Effector memory CD4-positive, alpha-beta T cell (primary cell): ENCODE measurements at regions not wholly inside any gene's neighbourhood (a gene's known extent, or its start where the extent isn't known, plus 50 kb on each side); places are given as distances from the start of the nearest gene placed in this dataset.
"Not testable (repeated sequence)": the region's sequence is repeated elsewhere in the genome, so short reads cannot be mapped to it uniquely, and the experiment has no call there.

Source experiments
- DNase-seq, 3 donors: peaks; one replicate each; pipeline ENCODE4 v3.0.0-alpha.2; 2020
- H3K27ac ChIP-seq: 2 replicates; pipeline ENCODE4 v1.7.0; 2013; ENCODE audit warnings: mild to moderate bottlenecking, low read length, moderate library complexity; ENCODE audit not compliant: insufficient read depth, poor library complexity, severe bottlenecking
- H3K27me3 ChIP-seq: replicated peaks from 2 replicates; pipeline ENCODE4 v1.7.0; 2013; ENCODE audit warnings: mild to moderate bottlenecking, low read length; ENCODE audit not compliant: insufficient read depth, control insufficient read depth, poor library complexity, severe bottlenecking
- H3K36me3 ChIP-seq: 2 replicates; pipeline ENCODE4 v1.7.0; 2013; ENCODE audit warnings: mild to moderate bottlenecking, low read length, moderate library complexity; ENCODE audit not compliant: control insufficient read depth, insufficient read depth
- H3K4me1 ChIP-seq: 2 replicates; pipeline ENCODE4 v1.7.0; 2013; ENCODE audit warnings: low read length, mild to moderate bottlenecking; ENCODE audit not compliant: control insufficient read depth, insufficient read depth, poor library complexity, severe bottlenecking
- H3K4me3 ChIP-seq: 2 replicates; pipeline ENCODE4 v1.7.0; 2013; ENCODE audit warnings: low read length, low read depth, mild to moderate bottlenecking; ENCODE audit not compliant: insufficient read depth, poor library complexity, severe bottlenecking
- H3K9me3 ChIP-seq: 2 replicates; pipeline ENCODE4 v1.7.0; 2013; ENCODE audit warnings: mild to moderate bottlenecking, low read length, moderate library complexity; ENCODE audit not compliant: control insufficient read depth

DNA sequence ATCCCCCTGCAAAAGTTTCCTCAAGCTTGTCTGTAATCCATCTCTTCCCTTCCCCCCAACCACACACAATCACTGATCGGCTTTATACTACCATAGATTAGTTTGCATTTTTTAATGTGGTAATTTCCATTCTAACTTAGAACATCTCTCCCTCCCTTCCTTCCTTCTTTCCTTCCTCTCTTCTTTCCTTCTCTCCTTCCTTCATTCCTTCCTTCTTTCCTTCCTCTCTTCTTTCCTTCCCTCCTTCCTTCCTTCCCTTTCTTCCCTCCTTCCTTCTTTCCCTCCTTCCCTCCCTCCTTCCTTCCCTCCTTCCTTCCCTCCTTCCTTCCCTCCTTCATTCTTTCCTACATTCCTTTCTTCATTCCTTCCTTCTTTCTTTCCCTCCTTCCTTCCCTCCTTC is 166.2 kb upstream of the MSX2 start:
- no peak overlapping the region for H3K27ac ChIP-seq
- no peaks in the 10 kb centered on the region for H3K4me1 ChIP-seq
- no peak for DNase-seq
- no peaks in the 10 kb centered on the region for H3K9me3 ChIP-seq
- H3K36me3 ChIP-seq, result no peaks in the 10 kb centered on the region
- no peaks in the 10 kb centered on the region for H3K27me3 ChIP-seq
- H3K4me3 ChIP-seq, result no peak overlapping the region

DNA sequence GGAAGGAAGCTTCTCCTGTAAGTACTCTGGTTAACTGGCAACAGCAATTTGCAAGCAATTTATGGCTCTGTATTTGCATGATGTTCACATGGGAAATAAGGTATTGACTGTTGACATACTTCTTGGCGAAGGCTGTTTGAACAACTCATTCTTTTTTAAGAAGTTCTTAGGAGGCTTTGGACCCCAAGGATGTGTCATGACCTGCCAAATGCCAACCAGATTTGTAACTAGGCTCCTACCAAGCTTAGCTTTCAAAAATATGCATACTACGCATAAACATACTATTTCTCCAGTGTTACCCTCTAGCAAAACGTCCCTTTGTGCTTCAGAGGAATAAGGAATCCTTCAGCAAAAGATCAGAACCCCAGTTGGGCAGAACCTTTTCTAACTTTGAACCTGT is 165.2 kb upstream of the MSX2 start:
- no peaks in the 10 kb centered on the region for H3K36me3 ChIP-seq
- no peaks in the 10 kb centered on the region for H3K27me3 ChIP-seq
- no peak overlapping the region for H3K4me3 ChIP-seq
- H3K4me1 ChIP-seq, result no peaks in the 10 kb centered on the region
- no peaks in the 10 kb centered on the region for H3K9me3 ChIP-seq
- no peak for DNase-seq
- no peak overlapping the region for H3K27ac ChIP-seq

GRCh38 chr5:174559566-174560090 is 164.8 kb upstream of the MSX2 start:
- Histone ChIP-seq H3K27ac (no peak overlapping the region), H3K4me1 (no peaks in the 10 kb centered on the region), H3K36me3 (no peaks in the 10 kb centered on the region), H3K27me3 (no peaks in the 10 kb centered on the region), H3K9me3 (no peaks in the 10 kb centered on the region), H3K4me3 (no peak overlapping the region)
- DNase-seq, result no peak

DNA sequence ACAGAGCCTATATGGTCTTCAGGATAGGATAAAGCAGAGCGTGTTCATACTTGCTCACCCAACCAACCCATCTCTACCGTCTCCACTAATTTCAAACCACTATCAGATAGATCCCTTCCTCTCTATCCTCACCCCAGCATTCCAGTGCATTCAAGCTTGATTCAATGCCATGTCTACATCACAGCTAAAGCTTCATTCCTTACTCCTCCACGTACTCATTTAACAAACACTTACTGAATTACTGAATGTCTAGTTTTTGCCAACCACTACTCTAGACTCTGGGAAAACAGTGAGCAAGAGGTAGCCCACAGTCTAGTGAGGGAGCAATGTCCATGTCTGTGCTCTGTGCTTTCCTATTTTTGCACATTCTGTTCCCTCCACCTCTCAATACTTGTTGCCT is 163.5 kb upstream of the MSX2 start:
- Histone ChIP-seq H3K9me3 (no peaks in the 10 kb centered on the region), H3K4me3 (no peak overlapping the region), H3K4me1 (no peaks in the 10 kb centered on the region), H3K36me3 (no peaks in the 10 kb centered on the region), H3K27ac (no peak overlapping the region), H3K27me3 (no peaks in the 10 kb centered on the region)
- no peak for DNase-seq

DNA sequence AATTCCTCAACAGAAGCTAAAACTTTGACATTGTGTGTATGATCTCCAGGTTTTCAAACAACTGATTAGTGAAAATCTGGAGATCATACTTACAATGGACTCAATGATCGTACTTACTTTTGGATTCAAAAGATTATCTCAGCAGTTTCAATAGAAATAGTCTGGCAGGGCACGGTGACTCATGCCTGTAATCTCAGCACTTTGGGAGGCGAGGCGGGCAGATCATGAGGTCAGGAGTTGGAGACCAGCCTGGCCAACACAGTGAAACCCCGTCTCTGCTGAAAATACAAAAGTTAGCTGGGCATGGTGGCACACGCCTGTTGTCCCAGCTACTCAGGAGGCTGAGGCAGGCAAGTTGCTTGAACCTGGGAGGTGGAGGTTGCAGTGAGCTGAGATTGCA is 161.3 kb upstream of the MSX2 start:
- not testable (repeated sequence) for H3K27me3 ChIP-seq, H3K36me3 ChIP-seq, DNase-seq, H3K4me3 ChIP-seq, H3K27ac ChIP-seq, H3K4me1 ChIP-seq, H3K9me3 ChIP-seq

DNA sequence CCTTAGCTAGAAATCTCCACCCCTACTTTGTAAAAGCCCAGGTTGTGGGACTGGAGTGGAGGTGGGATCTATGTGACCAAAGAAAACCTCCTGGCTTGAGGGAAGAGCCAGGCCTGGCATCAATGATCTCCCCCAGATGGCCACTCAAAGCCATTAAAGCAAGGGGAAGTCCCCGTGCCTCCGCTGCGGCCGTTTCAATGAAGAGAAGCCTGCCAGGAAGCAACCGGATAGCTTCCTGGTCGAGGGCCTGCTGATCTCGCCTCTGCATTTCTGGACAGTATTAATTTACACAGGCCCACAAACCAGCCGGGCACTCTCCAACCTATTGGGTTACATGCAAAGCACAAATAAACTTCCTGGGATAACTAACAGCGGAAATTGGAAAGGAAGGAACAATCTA is 160.5 kb upstream of the MSX2 start:
- H3K27me3 ChIP-seq, result no peaks in the 10 kb centered on the region
- no peak for DNase-seq
- H3K9me3 ChIP-seq, result no peaks in the 10 kb centered on the region
- no peaks in the 10 kb centered on the region for H3K4me1 ChIP-seq
- no peak overlapping the region for H3K4me3 ChIP-seq
- H3K36me3 ChIP-seq, result no peaks in the 10 kb centered on the region
- H3K27ac ChIP-seq, result no peak overlapping the region

DNA sequence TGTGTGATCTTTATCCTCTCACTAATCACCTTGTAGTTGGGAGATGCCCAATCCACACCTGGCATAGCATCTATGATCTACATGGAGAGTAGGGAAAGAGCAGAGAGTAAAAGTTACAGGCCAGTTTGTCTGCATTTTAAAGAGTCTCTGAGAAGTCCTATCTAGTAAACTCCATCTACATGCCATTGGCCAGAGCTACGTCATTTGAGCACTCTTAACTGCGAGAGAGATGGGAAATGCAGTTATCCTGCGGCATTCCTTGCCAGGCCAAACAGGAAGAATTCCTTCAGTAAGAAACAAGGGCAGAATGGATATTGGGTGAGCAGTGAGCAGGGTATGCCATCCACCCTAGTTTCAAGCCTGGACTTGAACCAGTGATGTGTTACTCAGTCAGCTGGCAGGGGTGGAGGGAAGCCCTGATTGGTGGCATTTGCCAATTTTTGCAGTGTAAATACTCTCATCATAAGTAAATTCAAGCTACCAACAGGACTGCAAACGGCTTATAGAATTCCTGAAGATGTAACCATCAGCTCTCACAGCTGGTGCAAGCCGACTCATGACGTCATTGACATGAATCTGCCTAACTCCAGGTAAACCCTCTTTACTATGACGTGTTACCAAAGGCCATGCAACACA is 156.8 kb upstream of the MSX2 start:
- DNase-seq, result no peak

DNA sequence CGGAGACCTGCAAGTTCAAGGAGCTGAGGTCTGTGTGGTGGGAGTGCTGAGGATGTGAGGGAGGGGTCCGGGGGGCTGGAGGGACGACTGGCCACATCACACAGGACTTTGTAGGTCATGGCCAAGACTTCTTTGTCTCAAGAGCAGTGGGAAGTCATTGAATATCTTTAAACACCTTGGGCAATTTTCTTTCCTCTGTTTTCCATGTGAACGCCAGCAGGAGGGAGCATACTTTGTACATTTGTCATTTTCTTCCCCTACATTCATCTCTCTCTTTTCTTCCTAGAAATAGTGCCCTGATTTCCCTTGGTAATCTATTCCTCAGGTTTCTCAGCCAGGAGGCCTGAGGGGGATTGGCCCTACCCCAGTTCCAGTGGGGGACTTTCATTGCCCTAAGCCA is 153.7 kb upstream of the MSX2 start:
- no peak for DNase-seq

More for the DNA sequence above, 156.8 kb upstream of the MSX2 start:
- H3K4me1 ChIP-seq, result no peaks in the 10 kb centered on the region
- H3K36me3 ChIP-seq, result no peaks in the 10 kb centered on the region
- H3K4me3 ChIP-seq, result no peak overlapping the region
- H3K9me3 ChIP-seq, result no peaks in the 10 kb centered on the region
- H3K27ac ChIP-seq, result no peak overlapping the region
- no peaks in the 10 kb centered on the region for H3K27me3 ChIP-seq

GRCh38 chr5:174571662-174572397 is 152.6 kb upstream of the MSX2 start:
- H3K4me1 ChIP-seq, result no peaks in the 10 kb centered on the region
- H3K27me3 ChIP-seq, result no peaks in the 10 kb centered on the region
- no peak overlapping the region for H3K4me3 ChIP-seq
- no peaks in the 10 kb centered on the region for H3K36me3 ChIP-seq
- DNase-seq, result no peak
- H3K27ac ChIP-seq, result no peak overlapping the region
- H3K9me3 ChIP-seq, result no peaks in the 10 kb centered on the region

More for the DNA sequence above, 153.7 kb upstream of the MSX2 start:
- no peaks in the 10 kb centered on the region for H3K4me1 ChIP-seq
- H3K27ac ChIP-seq, result no peak overlapping the region
- no peaks in the 10 kb centered on the region for H3K9me3 ChIP-seq
- no peaks in the 10 kb centered on the region for H3K27me3 ChIP-seq
- no peak overlapping the region for H3K4me3 ChIP-seq
- H3K36me3 ChIP-seq, result no peaks in the 10 kb centered on the region

- no peaks in the 10 kb centered on the region for H3K4me1 ChIP-seq
- no peaks in the 10 kb centered on the region for H3K36me3 ChIP-seq
- H3K27ac ChIP-seq, result no peak overlapping the region
- no peak for DNase-seq
- no peaks in the 10 kb centered on the region for H3K9me3 ChIP-seq
- no peaks in the 10 kb centered on the region for H3K27me3 ChIP-seq
- no peak overlapping the region for H3K4me3 ChIP-seq
Measured at GRCh38 chr5:174572591-174572990, 151.8 kb upstream of the MSX2 start.
